CD4-positive, alpha-beta T cell treated with Interleukin-12 subunit alpha and Interleukin-12 subunit beta, for 1 hour (primary cell): ENCODE measurements at regions not wholly inside any gene's neighbourhood (a gene's known extent, or its start where the extent isn't known, plus 50 kb on each side); places are given as distances from the start of the nearest gene placed in this dataset.

Experiments used
- DNase-seq: peaks from one replicate; pipeline ENCODE4 v3.0.0-alpha.2; 2020

DNA sequence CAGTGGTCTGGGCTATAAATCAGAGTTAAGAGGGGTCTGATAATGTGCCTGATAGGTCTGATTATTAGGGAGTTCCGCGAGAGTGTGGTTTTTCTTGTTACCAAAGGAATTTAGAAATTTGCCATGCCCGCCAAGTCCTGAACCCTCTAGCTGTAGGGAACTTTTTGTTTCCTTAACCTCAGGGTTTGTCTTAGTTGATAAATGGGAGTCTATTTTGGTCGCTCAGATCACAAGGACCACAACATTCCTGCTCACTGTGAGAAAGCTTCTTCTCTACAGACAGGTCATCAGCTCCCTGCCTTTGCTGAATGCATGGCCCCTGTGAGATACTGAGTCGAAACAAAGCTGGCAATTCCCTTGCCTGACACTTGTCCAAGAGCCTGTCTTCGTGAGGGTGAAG lies 497.8 kb downstream of the HS3ST4 start:
- no peak for DNase-seq

DNA sequence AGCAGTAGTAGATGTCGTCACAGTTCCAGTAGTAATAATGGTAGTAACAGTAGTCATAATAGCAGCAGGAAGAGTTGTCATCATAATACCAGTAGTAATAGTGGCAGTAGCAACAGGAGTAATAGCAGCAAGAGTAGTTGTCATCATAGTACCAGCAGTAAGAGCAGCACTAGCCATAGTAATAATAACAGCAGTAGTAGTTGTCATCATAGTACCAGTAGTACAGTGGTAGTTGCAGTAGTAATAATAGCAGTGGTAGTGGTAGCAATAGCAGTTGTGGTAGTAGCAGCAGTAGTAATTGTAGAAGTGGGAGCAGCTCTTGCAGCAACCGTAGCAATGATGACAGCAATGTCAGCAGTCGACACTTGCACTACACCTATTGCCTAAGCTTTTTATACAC lies 502.8 kb downstream of the HS3ST4 start:
- no peak for DNase-seq

DNA sequence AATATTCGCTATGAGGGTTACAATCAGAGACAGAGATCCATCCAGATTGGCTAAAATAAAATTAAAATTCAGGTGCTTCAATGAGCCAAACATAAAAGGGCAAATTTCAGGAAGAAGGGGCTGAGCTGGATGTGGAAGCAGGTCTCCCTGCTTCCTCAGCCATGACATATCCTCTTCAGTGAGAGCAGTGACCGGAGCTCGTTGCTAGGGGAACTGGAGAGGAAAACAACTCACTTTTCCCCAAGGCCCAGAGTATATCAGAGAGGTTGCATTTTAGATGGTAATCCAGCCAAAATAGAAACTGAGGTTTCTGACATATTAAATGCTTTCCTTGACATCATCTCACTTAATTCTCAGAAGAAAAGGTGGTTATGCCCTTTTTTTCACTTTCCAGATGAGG lies 503.5 kb downstream of the HS3ST4 start:
- DNase-seq: no peak

DNA sequence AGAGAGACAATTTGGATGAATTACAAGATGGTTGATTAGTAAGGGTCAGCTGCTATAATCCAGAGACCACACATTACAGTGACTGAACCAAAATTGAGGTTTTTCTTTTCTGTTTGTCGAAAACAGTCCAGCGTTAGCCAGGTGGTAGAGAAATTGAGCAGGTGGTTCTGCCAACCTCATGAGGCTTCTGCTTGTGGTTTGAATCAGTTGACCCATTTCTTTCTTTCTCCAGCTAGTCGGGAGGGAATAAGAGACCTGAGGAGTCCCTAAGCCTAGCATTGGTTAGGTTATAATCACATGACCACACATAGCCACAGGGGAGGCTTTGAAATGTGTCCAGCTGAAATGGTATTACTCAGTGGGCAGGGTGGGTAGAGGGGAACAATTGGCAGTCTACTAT lies 504.6 kb downstream of the HS3ST4 start:
- DNase-seq: no peak

DNA sequence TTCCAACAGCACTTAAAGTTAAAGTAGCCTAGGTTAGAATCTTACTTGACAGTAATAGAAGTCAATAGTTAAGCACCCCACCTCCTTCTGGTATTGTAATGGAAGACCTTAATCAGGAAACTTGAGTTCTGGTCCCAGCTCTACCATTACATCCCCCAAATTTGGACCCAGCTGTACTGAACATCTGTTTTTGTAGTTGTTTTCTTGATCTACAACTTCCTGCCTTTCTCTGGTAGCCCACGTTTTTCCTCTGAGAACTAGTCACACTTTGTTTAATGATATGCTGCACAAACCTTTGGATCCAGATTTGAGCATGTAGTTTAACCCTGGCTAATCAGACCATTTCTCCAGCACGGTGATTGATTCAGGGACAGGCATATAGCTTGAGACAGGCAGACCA lies 505.0 kb downstream of the HS3ST4 start:
- DNase-seq: no peak

DNA sequence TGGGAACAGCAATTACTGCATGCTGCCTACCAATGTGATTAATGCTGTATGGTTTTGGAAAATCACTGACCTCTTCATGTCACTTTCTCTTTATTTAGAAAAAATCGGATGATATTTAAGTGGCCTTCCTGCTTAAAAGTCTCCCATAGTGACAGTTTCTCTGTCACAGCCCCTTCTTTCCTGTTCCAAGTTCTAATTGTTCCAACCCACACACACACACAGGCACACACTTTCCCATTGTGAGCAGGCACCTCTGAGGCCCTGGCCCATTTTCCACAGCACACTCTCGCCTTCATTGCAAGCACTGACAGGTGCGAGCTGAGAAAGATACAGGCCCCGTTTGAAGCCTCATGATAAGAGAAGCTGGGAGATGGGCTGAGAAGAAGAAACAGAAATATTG lies 505.9 kb downstream of the HS3ST4 start:
- DNase-seq: no peak

DNA sequence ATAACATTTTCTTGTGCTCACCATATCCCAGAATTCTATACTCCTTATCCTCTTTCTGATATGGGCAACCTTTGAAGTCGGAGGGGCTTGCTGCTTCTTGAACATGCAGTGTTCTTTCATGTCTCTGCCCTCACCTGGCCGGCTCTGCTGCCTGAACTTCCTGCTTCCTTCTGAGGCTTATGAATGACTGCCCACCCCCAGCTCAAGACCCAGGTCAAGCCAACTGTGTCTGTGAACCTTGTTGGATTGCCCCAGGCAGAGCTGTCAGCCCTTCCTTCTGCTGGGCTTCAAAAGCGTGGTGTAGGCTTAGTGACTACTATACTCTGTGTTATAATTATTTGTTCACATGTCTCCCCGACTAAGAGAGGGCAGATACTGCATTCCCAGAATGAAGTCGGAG lies 506.5 kb downstream of the HS3ST4 start:
- DNase-seq: no peak

DNA sequence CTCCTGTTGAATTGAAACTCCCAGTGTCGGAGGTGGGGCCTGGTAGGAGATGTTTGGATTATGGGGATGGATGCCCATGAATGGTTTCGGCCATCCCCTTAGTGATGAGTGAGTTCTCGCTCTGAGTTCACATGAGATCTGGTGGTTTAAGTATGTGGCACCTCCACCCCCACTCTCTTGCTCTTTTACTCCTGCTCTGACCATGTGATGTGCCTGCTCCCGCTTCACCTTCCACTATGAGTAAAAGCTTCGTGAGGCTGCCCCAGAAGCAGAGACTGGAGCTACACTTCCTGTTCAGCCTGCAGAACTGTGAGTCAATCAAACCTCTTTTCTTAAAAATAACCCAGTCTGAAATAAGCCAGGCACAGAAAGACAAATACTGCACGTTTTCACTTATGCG lies 512.4 kb downstream of the HS3ST4 start:
- DNase-seq: no peak

DNA sequence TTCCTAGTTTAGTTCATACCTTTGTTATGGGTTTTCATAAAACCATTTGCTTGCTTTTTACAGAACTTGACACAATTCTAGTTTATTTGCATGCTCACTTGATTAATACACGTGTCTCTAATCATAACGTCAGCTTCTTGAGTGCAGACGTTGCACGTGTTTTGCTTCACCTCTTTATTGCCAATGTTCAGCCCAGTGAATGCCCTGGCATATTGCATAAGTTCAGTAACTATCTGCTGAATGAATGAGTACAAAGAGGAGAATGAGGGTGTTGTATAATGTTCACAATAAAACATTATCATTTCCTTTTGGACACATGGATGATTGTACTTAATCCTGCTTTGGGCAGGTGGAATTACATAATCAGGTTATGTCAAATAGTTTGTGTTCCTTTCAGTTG lies 519.8 kb downstream of the HS3ST4 start:
- DNase-seq: no peak

DNA sequence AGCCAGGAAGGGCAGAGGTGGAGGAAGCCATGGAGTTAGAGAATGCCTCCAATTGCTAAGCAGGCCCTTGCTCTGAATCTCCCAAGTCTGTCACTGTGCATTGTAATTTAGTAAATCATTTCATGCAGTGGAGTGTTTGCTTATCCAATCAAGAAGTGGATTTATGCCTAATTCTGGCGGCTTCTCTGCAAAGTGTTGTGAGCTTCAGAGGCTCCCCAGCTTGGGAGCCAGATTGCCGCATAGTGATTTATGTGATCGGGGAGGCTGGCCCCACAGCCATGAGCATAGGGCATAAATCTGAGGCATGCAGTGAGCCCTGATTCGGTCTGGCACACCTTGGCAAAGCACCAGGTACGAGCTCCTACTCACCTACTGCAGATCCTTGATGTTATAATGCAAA lies 520.8 kb downstream of the HS3ST4 start:
- DNase-seq: no peak

DNA sequence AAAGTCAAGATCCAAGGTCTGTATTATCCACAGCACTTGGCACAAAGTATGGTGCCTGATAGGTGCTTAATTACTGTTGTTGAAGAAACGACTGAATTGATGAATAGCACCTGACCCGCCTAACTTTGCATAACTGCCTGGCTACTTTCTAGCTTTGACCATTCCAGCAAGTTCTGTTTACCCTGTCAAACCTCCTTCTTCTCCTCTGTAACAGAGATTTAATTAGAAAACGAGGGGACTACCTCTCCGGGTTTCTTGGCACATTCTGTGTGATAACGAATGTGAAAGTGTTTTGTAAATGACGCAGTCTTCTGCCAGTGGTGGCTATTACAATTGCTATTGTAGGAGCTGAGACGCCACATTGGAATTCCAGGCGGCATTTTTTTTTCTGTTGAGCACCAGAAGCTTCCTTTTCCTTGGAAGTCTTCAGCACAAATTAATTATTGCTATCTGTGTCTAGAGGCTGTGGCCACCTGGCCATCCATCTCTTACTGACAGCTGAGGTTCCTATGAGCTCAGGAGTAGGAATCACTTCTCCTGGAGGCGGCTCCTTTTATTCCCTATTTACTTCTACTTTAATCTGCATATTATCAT lies 522.9 kb downstream of the HS3ST4 start:
- no peak for DNase-seq

DNA sequence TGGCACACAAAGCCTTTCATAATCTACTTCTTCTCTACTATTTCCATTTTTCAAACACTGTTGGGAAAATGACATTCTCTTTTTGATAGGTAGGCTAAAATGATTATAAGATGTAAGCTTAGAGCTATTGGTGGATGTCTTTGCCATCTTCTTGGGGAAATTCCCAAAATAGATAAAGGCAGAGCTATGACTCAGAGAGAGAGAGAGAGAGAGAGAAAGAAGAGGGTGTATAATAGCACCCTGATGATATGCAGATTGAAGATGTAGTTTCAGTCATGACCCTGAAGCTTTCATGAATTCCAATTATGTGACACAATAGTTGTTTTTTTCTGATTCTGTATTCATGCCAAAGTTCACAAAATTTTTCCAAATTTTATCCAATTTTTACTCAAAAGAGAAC lies 529.1 kb downstream of the HS3ST4 start:
- DNase-seq: no peak

DNA sequence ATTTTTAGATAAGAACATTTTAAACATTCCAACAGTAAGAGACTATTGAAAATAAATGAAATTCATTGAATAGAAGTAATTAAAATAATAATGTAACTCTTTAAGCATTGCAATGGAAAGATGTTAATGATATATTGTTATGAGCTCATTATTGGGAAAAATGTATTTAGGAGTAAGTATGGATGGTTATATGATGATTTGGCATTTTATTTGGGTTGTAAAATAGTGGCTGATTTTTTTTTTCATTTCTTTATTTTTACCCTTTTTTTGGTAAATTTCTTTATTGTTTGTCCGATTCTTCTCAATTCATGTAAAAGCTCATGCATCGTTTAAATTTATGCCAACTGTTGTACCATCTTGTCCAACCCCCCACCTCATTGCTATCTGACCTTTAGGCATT lies 539.9 kb downstream of the HS3ST4 start:
- no peak for DNase-seq

DNA sequence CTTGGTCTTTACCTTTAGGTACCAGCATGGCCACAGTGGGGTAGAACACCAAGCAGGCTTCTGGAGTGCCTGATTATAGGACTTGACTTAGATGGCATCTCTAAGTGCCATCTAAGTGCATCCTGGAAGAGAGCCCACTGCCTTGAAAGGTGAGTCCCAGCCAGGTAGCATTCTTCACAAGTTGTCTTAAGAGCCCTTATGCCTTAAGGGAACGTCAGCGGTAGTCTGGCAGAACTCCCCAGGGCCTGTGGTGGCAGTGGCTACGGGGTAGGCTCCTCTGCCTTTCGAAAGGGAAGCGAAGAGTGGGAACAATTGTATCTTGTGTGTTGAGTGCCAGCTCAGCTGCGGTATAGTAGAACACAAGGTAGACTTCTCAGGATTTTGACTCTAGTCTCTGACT lies 549.0 kb downstream of the HS3ST4 start:
- DNase-seq: no peak

DNA sequence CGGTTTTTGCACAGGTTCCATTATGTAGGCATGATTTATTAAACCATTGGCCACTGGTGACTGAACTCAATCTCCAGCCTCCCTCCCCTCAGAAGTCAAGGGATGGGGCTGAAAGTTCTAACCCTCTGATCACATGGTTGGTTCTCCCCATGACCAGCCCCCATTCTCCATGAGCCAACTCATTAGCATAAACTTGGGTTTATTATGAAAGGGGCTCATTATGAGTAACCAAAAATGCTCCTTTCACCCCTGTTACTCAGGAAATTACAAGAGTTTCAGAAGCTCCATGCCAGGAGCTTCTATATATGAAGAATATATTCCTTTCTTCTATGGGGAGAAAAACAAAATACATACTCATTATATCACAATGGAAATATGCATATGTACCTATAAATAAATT lies 555.3 kb downstream of the HS3ST4 start:
- no peak for DNase-seq

DNA sequence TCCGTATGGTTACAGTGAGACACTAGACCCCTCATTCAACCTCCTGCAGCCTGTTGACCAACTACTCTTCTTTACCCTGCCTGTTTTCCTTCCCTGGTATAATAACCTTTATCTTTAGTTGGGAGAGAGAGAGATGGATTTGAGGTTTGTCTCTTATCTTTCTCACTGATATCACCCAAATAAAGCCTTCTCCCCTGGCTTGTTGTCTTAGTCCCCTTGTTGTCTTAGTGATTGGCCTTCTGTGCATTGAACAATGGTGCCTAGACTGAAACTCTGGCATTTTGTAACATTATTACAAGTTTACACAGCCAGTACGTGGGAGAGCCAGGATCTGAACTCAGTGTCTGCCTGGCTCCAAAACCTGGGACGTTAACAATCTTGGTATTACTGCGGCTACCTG lies 560.8 kb downstream of the HS3ST4 start:
- DNase-seq: no peak

DNA sequence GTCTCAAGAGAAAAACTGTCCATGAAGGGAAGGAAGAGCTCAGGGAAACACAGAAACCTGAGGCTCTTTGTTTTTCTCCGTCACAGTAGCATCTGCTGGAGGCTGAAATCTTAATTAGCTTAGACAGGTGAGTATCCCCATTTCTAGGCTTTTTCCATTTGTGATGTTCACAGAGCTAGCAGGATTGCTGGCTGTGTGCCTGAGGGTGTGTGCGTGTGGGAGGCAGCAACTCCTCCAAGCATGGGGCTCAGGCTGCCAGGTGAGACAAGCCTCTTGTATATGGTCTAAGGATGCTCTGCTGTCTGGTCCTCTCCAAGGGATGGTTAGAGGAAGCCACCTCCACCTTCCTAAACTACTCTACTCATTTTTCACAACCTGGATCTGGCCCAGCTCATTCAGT lies 569.9 kb downstream of the HS3ST4 start:
- no peak for DNase-seq

DNA sequence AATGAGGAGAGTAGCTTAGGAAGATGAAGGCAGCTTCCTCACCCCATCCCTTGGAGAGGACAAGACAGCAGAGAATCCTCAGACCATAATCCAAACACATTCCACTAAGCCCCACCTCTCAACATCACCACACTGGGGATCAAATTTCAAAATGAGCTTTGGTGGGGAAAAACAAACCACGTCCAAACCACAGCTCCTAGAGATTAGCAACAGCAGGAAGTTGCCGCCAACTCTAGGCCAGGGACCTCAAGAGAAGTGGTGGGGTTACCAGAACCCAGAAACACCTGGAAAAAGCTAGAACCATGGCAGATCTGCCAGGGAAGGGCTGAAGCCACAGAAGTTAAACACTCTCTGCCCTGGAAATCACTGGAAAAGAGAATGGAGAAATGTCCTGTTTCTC lies 571.6 kb downstream of the HS3ST4 start:
- no peak for DNase-seq

DNA sequence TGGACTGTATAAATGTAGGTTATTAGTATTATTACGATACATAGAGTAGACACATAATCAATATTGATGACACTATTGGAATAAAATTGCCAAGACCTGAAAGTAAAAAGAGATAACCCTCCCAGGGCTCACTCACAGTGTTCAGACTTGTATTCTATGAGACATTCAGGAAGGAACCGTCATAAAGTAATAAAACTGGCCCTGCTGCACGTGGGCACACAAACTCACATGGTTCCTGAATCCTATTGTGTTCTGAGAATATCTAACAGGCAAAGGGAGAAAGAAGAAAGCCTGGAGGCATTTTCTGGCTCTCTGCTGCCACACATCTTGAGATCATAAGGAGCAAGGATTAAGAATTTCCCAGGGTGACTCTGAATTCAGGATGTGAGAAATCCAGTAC lies 575.9 kb downstream of the HS3ST4 start:
- no peak for DNase-seq

DNA sequence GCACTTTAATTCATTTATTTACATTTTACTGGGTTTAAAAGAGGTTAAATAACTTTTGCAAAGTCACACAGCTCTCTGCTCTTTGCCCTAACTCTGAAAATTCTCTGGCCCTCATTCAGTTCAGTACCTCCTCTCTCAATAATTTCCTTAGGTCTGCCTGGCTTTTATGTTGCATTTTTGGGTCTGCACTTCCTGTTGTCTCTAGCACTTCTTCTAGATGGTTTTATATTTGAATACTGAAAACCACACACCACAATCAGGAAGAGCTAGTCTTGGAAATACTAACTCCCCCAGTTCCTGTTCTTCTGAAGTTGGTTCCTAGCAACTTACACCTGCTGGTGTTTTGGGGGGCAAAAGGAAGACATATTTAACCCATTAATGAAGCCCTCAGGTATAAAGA lies 577.9 kb downstream of the HS3ST4 start:
- DNase-seq: no peak

DNA sequence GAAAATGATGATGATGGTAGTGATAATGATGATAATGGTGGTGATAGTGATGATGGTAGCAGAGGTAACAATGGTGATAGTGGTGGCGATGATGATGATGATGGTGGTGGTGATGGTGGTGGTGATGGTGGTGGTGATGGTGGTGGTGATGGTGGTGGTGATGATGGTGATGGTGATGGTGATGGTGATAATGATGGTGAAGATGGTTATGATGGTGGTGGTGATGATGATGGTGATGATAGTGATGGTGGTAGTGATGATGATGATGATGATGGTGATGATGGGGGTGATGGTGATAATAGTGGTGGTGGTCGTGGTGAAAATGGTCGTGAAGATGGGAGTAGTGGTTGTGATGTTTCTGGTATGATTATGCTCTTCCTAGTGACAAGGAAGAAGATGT lies 581.8 kb downstream of the HS3ST4 start:
- DNase-seq: no peak

DNA sequence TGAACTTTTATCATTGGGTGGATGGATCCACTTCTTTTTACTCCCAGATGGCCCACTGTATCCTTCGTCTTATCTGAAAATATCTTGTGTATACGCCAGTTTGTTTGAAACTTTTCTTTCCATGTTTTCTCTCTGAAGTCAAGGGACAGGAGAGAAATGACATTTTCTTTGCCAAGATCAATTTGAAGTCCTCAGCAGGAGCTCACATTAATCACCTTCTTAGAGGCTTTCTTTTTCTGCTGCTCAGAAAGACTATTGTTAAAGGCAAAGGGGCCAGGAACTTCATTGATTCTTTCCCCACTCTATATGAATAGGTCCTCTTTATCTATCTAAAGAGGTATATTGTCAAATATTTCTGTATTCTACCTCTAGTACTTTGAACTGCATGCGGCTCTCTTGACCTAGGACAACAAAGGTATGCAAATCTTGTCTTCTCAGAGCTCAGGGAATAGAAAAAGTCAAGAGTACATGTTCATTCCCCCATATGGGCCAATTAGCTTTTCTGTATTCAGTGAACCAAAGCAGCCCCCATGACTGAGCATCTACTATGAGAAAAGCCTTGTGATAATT lies 583.3 kb downstream of the HS3ST4 start:
- no peak for DNase-seq

DNA sequence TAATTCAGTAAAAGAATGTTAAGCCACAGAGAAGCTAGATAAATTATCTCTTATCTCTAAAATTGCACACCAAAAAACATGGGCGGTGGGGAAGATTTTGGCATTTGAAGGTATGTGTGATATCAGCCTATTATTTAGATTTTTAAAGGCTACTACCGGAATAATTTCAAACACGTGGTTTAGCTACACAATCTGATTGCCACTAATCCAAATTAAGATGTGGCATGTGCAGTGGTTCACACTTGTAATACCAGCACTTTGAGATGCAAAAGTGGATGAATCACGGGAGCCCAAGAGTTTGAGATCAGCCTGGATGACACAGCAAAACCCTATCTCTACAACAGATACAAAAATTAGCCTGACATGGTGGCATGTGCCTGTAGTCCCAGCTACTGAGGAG lies 584.5 kb downstream of the HS3ST4 start:
- DNase-seq: no peak

DNA sequence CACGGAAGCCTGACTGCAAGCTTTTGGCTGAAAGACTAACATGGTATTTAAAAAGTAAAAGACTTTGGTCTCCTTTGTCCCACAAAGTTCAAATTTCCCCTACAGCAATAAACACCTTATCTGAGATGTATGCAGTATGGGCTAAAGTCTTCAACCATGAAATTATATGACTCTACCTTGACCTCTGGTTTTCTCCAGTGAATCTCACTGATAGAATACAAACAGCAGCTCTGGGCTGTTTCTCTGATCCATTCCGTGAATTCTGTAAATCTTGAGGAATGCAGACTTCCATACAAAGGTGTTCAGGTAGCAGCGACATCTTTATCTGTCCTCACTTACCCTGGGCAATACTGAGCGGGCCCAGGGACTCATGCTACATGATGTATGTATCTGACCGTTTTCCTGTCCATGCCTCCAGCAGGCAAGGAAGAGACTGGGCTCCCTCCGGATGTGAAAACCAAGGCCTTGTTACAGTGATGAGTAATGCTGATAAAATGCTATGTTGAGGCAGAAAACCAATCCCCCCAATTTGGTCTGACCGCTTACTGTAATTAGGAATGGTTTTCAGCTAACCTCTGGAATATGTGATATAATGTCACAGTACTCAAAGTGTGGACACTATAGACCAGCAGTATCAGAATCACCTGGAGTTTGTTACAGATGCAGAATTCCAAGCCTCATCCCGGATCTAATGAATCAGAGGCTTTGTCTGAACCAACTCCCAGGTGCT lies 589.8 kb downstream of the HS3ST4 start:
- DNase-seq: no peak
